ENCODE measurements at regions not wholly inside any gene's neighbourhood (a gene's known extent, or its start where the extent isn't known, plus 50 kb on each side); places are given as distances from the start of the nearest gene placed in this dataset.
A peak's percentile ranks its signal among the peaks of the same experiment; 100 is the strongest.

DNA sequence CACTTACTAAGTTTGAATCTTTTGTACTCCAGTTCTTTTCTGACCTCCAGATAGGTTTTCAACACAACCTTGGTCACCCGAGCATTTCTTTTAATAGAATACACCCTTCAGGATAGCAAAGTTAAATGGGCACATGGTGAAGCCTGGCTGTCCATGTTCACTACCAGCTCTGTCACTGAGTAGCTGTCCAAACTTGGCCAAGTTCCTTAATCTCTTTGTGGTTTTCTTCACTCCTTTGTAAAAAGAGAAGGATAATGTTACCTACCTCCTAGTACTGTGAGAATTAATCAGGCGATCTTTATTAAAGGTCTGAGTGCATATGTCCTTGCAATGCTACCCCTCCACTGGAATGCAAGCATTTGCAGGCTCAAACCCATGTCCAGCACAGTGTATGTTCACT, 128.1 kb upstream of the PTPRZ1 start:
- Mint-ChIP-seq H3K4me3 (ENCODE audit: unreplicated experiment) (no peak overlapping the region), H3K36me3 (ENCODE audit: insufficient read depth, unreplicated experiment) (no peaks in the 10 kb centered on the region), H3K27me3 (ENCODE audit: insufficient read depth, unreplicated experiment) (no peaks in the 10 kb centered on the region), H3K4me1 (ENCODE audit: insufficient read depth, unreplicated experiment) (peaks cover 30% of the 10 kb centered on the region), H3K9me3 (ENCODE audit: unreplicated experiment) (no peaks in the 10 kb centered on the region), H3K27ac (ENCODE audit: low read depth, unreplicated experiment) (peak overlapping the region; percentile 53)
- peak; percentile 46 for DNase-seq (ENCODE audit: unreplicated experiment)
- intact Hi-C loops (cut with micrococcal nuclease), result loop anchor here (10.0 kb wide), 1 partner anchor 140 kb away; no protein-coding TSS in a partner anchor
- ChIA-PET CTCF (interaction anchor here (0.6 to 3.1 kb wide), 3 partner anchors 73 to 250 kb away, joined by 3 to 17 read pairs (median 10); no protein-coding TSS in a partner anchor), POLR2A (interaction anchor here (1.0 to 1.4 kb wide), 3 partner anchors 11 to 50 kb away, joined by 3 to 4 read pairs (median 3); no protein-coding TSS in a partner anchor)
- BruUV-seq (replicated peaks), result no TSS peak
- TF ChIP-seq, protein P1, sequence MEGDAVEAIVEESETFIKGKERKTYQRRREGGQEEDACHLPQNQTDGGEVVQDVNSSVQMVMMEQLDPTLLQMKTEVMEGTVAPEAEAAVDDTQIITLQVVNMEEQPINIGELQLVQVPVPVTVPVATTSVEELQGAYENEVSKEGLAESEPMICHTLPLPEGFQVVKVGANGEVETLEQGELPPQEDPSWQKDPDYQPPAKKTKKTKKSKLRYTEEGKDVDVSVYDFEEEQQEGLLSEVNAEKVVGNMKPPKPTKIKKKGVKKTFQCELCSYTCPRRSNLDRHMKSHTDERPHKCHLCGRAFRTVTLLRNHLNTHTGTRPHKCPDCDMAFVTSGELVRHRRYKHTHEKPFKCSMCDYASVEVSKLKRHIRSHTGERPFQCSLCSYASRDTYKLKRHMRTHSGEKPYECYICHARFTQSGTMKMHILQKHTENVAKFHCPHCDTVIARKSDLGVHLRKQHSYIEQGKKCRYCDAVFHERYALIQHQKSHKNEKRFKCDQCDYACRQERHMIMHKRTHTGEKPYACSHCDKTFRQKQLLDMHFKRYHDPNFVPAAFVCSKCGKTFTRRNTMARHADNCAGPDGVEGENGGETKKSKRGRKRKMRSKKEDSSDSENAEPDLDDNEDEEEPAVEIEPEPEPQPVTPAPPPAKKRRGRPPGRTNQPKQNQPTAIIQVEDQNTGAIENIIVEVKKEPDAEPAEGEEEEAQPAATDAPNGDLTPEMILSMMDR (IDR thresholded peaks at IDR 0.05; ENCODE audit: unreplicated experiment), result no peak

DNA sequence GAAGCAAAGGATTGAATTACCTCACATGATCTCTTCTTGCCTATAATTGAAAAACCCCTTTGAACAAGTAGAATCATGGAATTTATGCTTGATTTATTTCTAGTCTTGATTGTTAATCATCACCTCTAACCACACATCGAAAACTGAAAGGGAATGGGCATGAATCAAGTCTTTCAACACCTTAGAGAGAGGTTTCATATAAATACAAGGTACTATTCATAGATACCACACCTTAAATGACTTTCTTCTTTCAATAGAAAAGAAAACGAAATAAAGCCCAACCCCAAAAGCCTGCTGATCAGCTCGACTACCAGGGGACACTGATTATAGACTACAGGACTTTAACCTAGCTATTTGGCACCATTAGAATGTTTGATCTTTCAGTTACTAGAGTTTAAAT, 128.6 kb upstream of the PTPRZ1 start:
- TF ChIP-seq, protein P1 (IDR thresholded peaks at IDR 0.05; ENCODE audit: unreplicated experiment), result no peak
- BruUV-seq (replicated peaks), result no TSS peak
- Mint-ChIP-seq H3K9me3 (ENCODE audit: unreplicated experiment) (no peaks in the 10 kb centered on the region), H3K4me3 (ENCODE audit: unreplicated experiment) (no peak overlapping the region), H3K27ac (ENCODE audit: low read depth, unreplicated experiment) (peak overlapping the region; percentile 53), H3K36me3 (ENCODE audit: insufficient read depth, unreplicated experiment) (no peaks in the 10 kb centered on the region), H3K4me1 (ENCODE audit: insufficient read depth, unreplicated experiment) (peaks cover 30% of the 10 kb centered on the region), H3K27me3 (ENCODE audit: insufficient read depth, unreplicated experiment) (no peaks in the 10 kb centered on the region)
- intact Hi-C loops (cut with micrococcal nuclease), result loop anchor here (10.0 kb wide), 1 partner anchor 140 kb away; no protein-coding TSS in a partner anchor
- ChIA-PET POLR2A (interaction anchor here (1.0 kb wide), 1 partner anchor 51 kb away, joined by 4 read pairs; no protein-coding TSS in a partner anchor), CTCF (interaction anchor here (0.6 to 1.8 kb wide), 2 partner anchors 73 to 250 kb away, joined by 3 to 10 read pairs; no protein-coding TSS in a partner anchor)
- DNase-seq (ENCODE audit: unreplicated experiment), result peak; percentile 62

DNA sequence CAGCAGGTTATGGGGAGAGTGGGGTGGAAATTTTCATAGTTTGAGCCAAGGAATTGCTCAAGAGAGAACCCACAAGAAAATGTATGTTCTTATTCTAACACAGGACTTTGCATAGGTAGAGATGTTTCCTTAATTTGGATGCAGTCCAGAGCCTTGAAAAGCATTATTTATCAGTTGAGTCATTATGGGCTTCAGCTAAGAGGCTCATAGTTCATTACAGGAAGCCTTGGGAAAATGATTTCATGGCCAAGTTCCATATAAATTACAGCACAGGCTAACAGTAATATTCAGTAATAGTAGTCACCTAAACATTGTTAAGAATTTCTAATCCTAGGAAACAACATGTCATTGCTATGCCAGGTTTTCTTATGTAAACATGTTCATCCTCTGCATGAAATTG, 131.1 kb upstream of the PTPRZ1 start:
- TF ChIP-seq, protein P1 (IDR thresholded peaks at IDR 0.05; ENCODE audit: unreplicated experiment), result no peak
- BruUV-seq (replicated peaks), result no TSS peak
- peak; percentile 93 for DNase-seq (ENCODE audit: unreplicated experiment)
- ChIA-PET CTCF (interaction anchor here (0.9 to 1.8 kb wide), 5 partner anchors 12 to 375 kb away, joined by 3 to 11 read pairs (median 6); no protein-coding TSS in a partner anchor), POLR2A (interaction anchor here (0.8 to 1.5 kb wide), 7 partner anchors 10 to 253 kb away, joined by 3 to 5 read pairs (median 3); no protein-coding TSS in a partner anchor)
- H3K27ac Mint-ChIP-seq (ENCODE audit: low read depth, unreplicated experiment), result no peak overlapping the region
- no peaks in the 10 kb centered on the region for H3K27me3 Mint-ChIP-seq (ENCODE audit: insufficient read depth, unreplicated experiment)
- intact Hi-C loops (cut with micrococcal nuclease), result loop anchor here (10.0 kb wide), 1 partner anchor 137 kb away; no protein-coding TSS in a partner anchor
- no peaks in the 10 kb centered on the region for H3K9me3 Mint-ChIP-seq (ENCODE audit: unreplicated experiment)
- H3K36me3 Mint-ChIP-seq (ENCODE audit: insufficient read depth, unreplicated experiment), result no peaks in the 10 kb centered on the region
- peaks cover 30% of the 10 kb centered on the region for H3K4me1 Mint-ChIP-seq (ENCODE audit: insufficient read depth, unreplicated experiment)
- no peak overlapping the region for H3K4me3 Mint-ChIP-seq (ENCODE audit: unreplicated experiment)

DNA sequence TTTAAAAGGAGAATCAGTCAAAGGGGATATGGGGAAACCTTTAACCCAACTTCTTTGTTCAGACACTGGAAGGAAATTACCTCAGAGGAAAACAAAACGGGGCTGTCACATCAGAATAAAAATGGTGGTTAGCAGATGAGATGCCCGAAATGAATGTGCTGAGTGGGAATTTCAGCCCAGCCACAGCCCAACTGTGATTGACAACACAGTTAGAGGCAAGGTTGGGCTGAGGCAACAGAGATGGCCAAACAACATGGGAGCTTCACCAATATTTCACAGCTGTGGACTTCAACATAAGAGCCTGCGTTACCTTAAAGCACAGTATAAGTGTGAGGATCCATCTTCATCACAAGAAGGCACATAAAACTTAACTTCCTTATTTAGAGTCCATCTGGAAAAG, 133.5 kb upstream of the PTPRZ1 start:
- intact Hi-C loops (cut with micrococcal nuclease), result no loop called here
- H3K27ac Mint-ChIP-seq (ENCODE audit: low read depth, unreplicated experiment), result no peak overlapping the region
- TF ChIP-seq, protein P1 (IDR thresholded peaks at IDR 0.05; ENCODE audit: unreplicated experiment), result no peak
- CTCF ChIA-PET, result no interaction called here
- peaks cover 22% of the 10 kb centered on the region for H3K4me1 Mint-ChIP-seq (ENCODE audit: insufficient read depth, unreplicated experiment)
- BruUV-seq (replicated peaks), result no TSS peak
- H3K27me3 Mint-ChIP-seq (ENCODE audit: insufficient read depth, unreplicated experiment), result no peaks in the 10 kb centered on the region
- H3K4me3 Mint-ChIP-seq (ENCODE audit: unreplicated experiment), result no peak overlapping the region
- DNase-seq (ENCODE audit: unreplicated experiment), result no peak
- POLR2A ChIA-PET, result no interaction called here
- no peaks in the 10 kb centered on the region for H3K36me3 Mint-ChIP-seq (ENCODE audit: insufficient read depth, unreplicated experiment)
- H3K9me3 Mint-ChIP-seq (ENCODE audit: unreplicated experiment), result no peaks in the 10 kb centered on the region
